HG03469 (cell line): ENCODE measurements at regions not wholly inside any gene's neighbourhood (a gene's known extent, or its start where the extent isn't known, plus 50 kb on each side); places are given as distances from the start of the nearest gene placed in this dataset.
"Not testable (repeated sequence)": the region's sequence is repeated elsewhere in the genome, so short reads cannot be mapped to it uniquely, and the experiment has no call there.

Source experiments
- ATAC-seq: cut with Tn5 transposase; IDR thresholded peaks from one replicate; pipeline ENCODE4 v1.9.1; 2021; ENCODE audit warnings: mild to moderate bottlenecking, moderate library complexity, moderate number of reproducible peaks; ENCODE audit not compliant: unreplicated experiment

DNA sequence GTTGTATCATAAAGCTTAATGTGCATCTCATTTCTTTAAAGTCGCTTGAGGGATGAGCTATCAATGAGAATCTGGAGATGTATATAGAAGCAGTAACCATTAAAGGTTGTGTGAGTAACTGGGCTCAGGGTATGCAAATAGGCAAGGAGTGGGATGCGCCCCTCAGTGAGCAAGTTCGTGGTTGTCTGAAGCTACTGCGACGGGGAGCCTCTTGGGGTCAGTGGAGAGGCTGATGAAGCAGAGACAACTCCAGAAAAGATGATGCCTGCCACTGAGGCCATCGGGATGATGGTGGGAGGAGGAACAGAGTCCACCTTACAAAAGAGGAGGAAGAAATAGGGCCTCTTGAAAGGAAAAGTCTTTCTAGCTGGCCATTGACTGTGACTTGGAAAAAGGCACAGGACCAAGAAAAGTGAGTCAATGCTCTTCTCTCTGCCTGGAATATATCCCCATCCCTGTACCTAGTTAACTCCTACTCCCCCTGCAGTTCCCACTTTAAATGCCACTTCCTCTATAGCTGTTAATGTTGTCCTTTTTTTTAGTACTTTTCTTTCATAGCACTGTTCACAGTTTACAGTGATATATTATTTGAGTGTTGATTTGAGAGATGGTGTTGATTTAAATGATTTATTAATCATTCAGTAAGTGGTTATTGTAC, 51.4 kb upstream of the LSM6 start:
- ATAC-seq = peak; percentile 82

- ATAC-seq = no peak
Observed at GRCh38 chr4:146123231-146123630, 52.3 kb upstream of the LSM6 start.

- ATAC-seq = no peak
Observed at GRCh38 chr4:146122398-146122797, 53.1 kb upstream of the LSM6 start.

GRCh38 chr4:146121757-146122156, 53.8 kb upstream of the LSM6 start:
- no peak for ATAC-seq

DNA sequence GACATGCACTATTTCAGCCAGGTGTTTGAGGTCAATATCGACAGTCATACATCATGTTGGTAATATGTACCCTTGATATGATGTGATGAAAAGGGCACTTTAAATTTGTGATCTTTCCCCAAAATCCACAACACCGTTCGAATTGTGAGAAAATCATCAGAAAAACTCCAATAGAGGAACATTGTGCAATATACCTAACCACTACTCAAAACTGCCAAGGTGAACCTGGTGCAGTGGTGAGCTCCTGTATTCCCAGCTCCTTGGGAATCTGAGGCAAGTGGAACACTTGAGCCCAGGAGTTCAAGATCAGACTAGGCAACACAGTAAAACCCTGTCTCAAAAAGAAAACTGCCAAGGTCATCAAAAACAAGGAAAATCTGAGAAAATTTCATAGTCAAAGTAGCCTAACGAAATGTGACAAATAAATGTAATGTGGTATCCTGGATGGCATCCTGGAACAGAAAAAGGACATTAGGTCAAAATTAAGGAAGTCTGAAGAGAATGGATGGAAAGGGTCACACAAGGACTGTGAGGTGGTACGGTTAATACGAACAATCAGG, 55.6 kb upstream of the LSM6 start:
- no peak for ATAC-seq

- no peak for ATAC-seq
Observed at GRCh38 chr4:146114066-146114465, 61.5 kb upstream of the LSM6 start.

GRCh38 chr4:146113171-146113570, 62.3 kb upstream of the LSM6 start:
- no peak for ATAC-seq

DNA sequence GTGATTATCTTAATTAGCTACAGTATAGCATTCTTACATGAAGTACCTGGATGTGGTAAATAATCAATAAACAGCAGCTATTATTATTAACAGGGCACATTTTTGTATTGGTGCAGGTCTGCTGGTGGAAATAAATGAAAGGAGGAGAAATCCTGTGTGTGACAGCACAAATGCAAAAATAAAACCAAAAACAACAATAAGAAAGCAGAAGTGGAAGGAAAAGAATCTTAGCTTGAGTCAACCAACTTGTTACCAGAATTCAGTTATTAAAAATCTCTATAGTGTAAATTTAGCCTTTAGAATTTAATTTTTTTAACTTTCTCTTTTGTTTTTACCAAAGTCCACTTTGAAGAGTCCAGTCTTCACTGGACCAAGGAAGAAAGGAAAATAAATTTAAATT, 63.1 kb upstream of the LSM6 start:
- ATAC-seq = no peak

DNA sequence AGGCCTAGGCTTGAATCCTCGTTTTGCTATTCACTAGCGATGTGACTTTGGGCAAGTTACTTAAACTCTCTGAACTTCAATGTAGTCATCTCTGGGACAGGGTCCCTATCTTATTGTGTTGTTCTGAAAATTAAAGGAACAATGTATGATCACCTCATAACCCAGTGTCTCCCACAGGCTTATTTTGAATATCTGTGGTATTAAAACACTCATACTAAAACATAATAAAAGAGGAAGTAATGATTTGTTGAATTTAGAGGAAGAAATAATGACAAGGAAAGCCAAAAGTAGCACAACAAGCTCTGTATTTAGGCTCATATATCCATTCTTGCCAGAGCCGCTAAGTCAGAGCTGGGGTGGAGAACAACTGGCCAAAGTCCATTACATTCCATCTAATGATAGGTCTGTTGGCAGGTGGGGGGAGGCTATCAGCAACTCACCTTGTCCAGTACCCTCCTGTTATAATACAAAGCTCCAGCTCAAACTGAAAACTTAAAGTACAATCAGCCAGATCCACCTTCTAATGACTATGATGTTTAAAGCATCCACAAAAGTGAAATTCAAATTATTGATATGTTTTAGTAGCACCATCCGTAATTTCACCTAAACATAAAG, 64.5 kb upstream of the LSM6 start:
- peak; percentile 53 for ATAC-seq

DNA sequence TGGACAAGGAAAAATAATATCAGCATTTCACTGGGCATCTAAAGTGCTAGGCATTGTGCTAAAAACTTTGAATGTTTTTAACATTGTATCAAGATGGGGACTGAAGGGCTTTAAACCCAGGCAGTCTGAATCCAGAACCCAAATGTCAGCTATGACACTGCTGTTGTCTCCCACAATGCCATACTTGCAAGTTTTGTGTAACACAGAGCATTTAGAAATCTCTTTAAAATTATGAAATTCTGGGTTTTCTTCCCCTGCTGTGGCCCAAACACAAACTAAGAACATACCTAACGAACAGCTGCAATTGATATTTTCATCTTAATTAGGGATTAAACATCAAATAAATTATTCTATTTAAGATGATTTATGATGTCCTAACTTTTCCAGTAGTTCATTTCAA, 66.8 kb upstream of the LSM6 start:
- no peak for ATAC-seq

- ATAC-seq = no peak
Observed at GRCh38 chr4:146107587-146108240, 67.8 kb upstream of the LSM6 start.

DNA sequence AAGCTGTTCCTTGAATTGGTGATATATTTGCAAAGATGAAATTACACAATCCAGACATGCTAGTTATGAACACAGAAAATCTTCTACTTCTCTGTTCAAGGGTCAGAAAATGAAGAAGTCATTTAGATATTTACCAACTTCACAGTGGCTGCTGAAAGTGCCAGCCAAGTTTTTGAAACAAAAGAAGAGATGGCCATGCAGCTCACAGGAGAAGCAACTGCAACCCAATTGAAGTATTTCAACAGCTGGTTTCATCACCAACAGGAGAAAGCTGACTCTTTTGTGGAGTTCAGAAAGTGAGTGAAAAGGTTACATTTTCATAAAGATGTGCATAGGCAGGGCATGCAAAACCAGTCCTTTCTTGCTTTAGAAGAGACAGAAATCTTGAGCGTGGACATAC, 70.1 kb upstream of the LSM6 start:
- no peak for ATAC-seq

GRCh38 chr4:146104541-146104940, 71.0 kb upstream of the LSM6 start:
- no peak for ATAC-seq

- ATAC-seq = not testable (repeated sequence)
Observed at GRCh38 chr4:146104052-146104451, 71.5 kb upstream of the LSM6 start.

- no peak for ATAC-seq
Observed at GRCh38 chr4:146099585-146099984, 75.9 kb upstream of the LSM6 start.

DNA sequence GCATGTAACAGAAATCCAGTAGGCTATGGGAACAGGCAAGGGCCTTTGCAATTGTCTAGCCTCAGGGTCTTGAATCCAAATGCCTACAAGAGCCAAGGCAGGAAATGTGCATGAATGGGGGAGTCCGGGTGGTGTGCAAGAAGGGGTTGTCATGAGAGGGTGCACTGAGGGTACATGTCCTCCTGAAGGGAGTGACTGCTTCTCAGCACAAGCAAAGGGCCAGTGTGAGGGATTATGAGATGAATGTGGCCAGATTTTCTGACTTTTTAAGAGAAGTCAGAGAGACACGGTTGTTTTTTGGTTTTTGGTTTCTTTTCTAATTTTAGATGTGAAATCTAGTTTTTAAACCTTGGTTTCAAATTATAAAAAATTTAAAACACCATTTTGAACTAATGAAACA, 76.5 kb upstream of the LSM6 start:
- peak; percentile 40 for ATAC-seq

- ATAC-seq = peak; percentile 59
Observed at GRCh38 chr4:146098397-146098796, 77.1 kb upstream of the LSM6 start.

GRCh38 chr4:146096371-146096770, 79.1 kb upstream of the LSM6 start:
- no peak for ATAC-seq

DNA sequence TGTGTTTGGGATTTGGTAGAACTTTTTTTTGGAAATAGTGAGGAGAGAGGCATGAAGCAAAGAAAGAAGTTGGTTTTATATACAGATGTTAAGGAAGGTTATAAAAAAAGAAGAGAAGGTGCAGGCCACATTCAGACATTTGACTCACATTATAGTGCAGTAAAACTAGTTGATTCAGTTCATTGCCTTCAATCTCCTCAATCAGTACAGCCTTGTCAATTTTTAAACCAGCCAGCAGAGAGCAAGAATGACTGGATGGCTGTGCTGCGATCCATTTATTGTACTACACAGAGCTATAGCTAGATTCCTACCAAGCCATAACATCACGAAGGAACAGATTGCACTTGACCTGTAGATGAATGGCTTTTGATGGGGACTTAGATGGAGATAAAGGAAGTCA, 79.7 kb upstream of the LSM6 start:
- no peak for ATAC-seq

DNA sequence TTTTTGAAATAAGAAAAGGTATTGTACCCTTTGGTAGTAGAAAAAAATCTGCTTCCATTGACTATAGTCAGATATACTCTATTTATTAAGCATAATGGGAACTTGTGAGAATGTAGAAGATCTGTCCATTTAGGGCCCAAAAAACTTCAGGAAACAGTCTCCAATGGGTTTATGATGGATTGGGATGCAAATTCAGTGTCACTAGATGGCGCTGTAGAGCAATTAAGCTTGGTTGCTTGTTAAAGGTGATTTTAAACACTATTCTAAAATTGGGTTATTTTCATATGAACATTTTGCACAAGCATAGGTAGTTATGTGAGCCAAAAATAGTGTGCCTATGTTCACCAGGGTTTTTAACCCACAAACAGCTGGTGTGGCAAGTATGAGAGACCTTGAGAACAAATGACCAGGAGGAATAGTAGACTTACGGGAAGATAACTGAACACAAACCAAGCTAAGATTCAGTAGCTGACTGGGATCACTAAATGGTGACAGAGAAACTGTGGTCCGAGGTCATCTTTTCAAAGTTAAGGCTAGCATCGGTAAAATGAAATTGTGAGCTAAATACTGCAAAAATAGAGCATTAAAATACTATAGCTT, 80.3 kb upstream of the LSM6 start:
- no peak for ATAC-seq

- no peak for ATAC-seq
Observed at GRCh38 chr4:146088690-146089089, 86.8 kb upstream of the LSM6 start.

- no peak for ATAC-seq
Observed at GRCh38 chr4:146087856-146088255, 87.7 kb upstream of the LSM6 start.
